NB4 (cell line): ENCODE measurements at regions not wholly inside any gene's neighbourhood (a gene's known extent, or its start where the extent isn't known, plus 50 kb on each side); places are given as distances from the start of the nearest gene placed in this dataset.

ENCODE experiments used
- CTCF ChIP-seq: IDR thresholded peaks from one replicate; pipeline ENCODE4 v1.5.1; 2012; ENCODE audit warnings: low read depth, low read length
- MYC ChIP-seq: IDR thresholded peaks from 2 replicates; pipeline ENCODE4 v1.6.1; 2011; ENCODE audit warnings: low read depth, low read length
- POLR2A ChIP-seq: IDR thresholded peaks from 2 replicates; pipeline ENCODE4 v1.6.1; 2011; ENCODE audit warnings: mild to moderate bottlenecking; ENCODE audit not compliant: insufficient read length; ENCODE audit errors: extremely low read depth

GRCh38 chr11:23554002-23554401 lies 693.7 kb upstream of the CCDC179 start:
- TF ChIP-seq CTCF = no peak
- TF ChIP-seq POLR2A = no peak
- no peak for TF ChIP-seq MYC
